GM12878 (cell line): ENCODE measurements at regions not wholly inside any gene's neighbourhood (a gene's known extent, or its start where the extent isn't known, plus 50 kb on each side); places are given as distances from the start of the nearest gene placed in this dataset.

Source experiments
- ATAC-seq: fragments of 200-7000 bp; cut with Tn5 transposase; 3 replicates; pipeline ENCODE4 v1.9.1; 2020; ENCODE audit warnings: mild to moderate bottlenecking, moderate library complexity
- BruUV-seq: library from RNA; stranded (reverse); fragments of 400-500 nt; replicated peaks from 2 replicates; lab custom pipeline; 2021; lab: Mats Ljungman, UMichigan
- CTCF ChIA-PET: fragments of 300-600 bp; sonication (Branson Sonifier 250); formaldehyde crosslinking; extraction: SDS; loops from one replicate; lab custom pipeline; 2021; ENCODE audit warnings: inconsistent platforms; lab: Yijun Ruan, JAX
- POLR2A ChIA-PET: fragments of 350-600 bp; formaldehyde crosslinking; extraction: SDS; loops from one replicate; lab custom pipeline; 2021; ENCODE audit warnings: inconsistent platforms; lab: Charles Lee
- RAD21 ChIA-PET: fragments of 300-600 bp; sonication (Branson Sonifier 250); formaldehyde crosslinking; loops from one replicate; lab custom pipeline; 2023; ENCODE audit warnings: antibody characterized with exemption; ENCODE audit not compliant: unreplicated experiment; lab: Charles Lee
- SMC1A ChIA-PET: fragments of 300-600 bp; sonication (Branson Sonifier 250); formaldehyde crosslinking; loops from one replicate; lab custom pipeline; 2023; ENCODE audit not compliant: unreplicated experiment, uncharacterized antibody; lab: Charles Lee
- DNase-seq: peaks from one replicate; pipeline ENCODE4 v3.0.0-alpha.2; 2011; ENCODE audit warnings: low read depth, low spot score
- FAIRE-seq: peaks from 3 replicates; lab custom pipeline; 2011; peaks lifted over from hg19 to GRCh38; lab: Jason Lieb, UNC
- H2AFZ ChIP-seq: 2 replicates; pipeline ENCODE4 v1.6.0; 2011; ENCODE audit warnings: low read depth, low read length, control low read depth; ENCODE audit not compliant: control insufficient read depth
- H3K27ac ChIP-seq: 2 replicates; pipeline ENCODE4 v1.5.1; 2011; ENCODE audit warnings: control low read depth; ENCODE audit not compliant: control insufficient read depth, insufficient read depth
- H3K27me3 ChIP-seq, 2 experiments: replicated peaks in 1 of 2; 2 replicates each; pipeline versions ENCODE4 v1.6.0 to v1.6.1; 2011; ENCODE audit warnings: low read length in 1 of 2; ENCODE audit not compliant: control insufficient read depth in 2 of 2, insufficient read depth in 2 of 2
- H3K36me3 ChIP-seq, 2 experiments: 2 replicates each; pipeline ENCODE4 v1.5.1; 2011; ENCODE audit warnings: low read length in 1 of 2; ENCODE audit not compliant: control insufficient read depth in 2 of 2, insufficient read depth in 2 of 2
- H3K4me1 ChIP-seq: 2 replicates; pipeline ENCODE4 v1.6.1; 2011; ENCODE audit warnings: mild to moderate bottlenecking, low read length, moderate library complexity, mixed read lengths; ENCODE audit not compliant: control insufficient read depth, insufficient read depth
- H3K4me2 ChIP-seq: 2 replicates; pipeline ENCODE4 v1.6.0; 2011; ENCODE audit warnings: control low read depth; ENCODE audit not compliant: control insufficient read depth, insufficient read depth
- H3K4me3 ChIP-seq: fragments of 200-600 bp; sonication (generic); 2 replicates; pipeline ENCODE4 v1.5.1; 2016
- H3K79me2 ChIP-seq: 2 replicates; pipeline ENCODE4 v1.6.0; 2011; ENCODE audit warnings: low read length; ENCODE audit not compliant: control insufficient read depth, insufficient read depth
- H3K9ac ChIP-seq: 2 replicates; pipeline ENCODE4 v1.8.0; 2011; ENCODE audit warnings: low read length, control low read depth, mixed read lengths; ENCODE audit not compliant: control insufficient read depth, insufficient read depth
- H3K9me3 ChIP-seq: replicated peaks from 3 replicates; pipeline ENCODE4 v1.5.1; 2011; ENCODE audit warnings: mild to moderate bottlenecking, low read length; ENCODE audit not compliant: control insufficient read depth, insufficient read depth
- H4K20me1 ChIP-seq: 2 replicates; pipeline ENCODE4 v1.6.0; 2011; ENCODE audit not compliant: control insufficient read depth, insufficient read depth
- ASH2L ChIP-seq: fragments of 300-600, 200-600 bp; sonication (generic); IDR thresholded peaks from 2 replicates; pipeline ENCODE4 v1.6.1; 2017; ENCODE audit warnings: low read depth, mild to moderate bottlenecking, borderline replicate concordance
- CEBPZ ChIP-seq: fragments of 150-350 bp; IDR thresholded peaks from 2 replicates; pipeline ENCODE4 v1.6.1; 2016; ENCODE audit warnings: low read depth, low read length
- GABPA ChIP-seq: IDR thresholded peaks from 2 replicates; pipeline ENCODE4 v1.6.1; 2014; ENCODE audit warnings: antibody characterized with exemption, low read depth, mild to moderate bottlenecking, inconsistent platforms
- JUNB ChIP-seq: IDR thresholded peaks from 2 replicates; pipeline ENCODE4 v1.6.1; 2016; ENCODE audit warnings: antibody characterized with exemption, mild to moderate bottlenecking
- KDM1A ChIP-seq: fragments of 200-600 bp; sonication (generic); IDR thresholded peaks from 2 replicates; pipeline ENCODE4 v1.6.1; 2016; ENCODE audit warnings: borderline replicate concordance
- LARP7 ChIP-seq: fragments of 450-650 bp; IDR thresholded peaks from 2 replicates; pipeline ENCODE4 v1.6.1; 2017; ENCODE audit warnings: mild to moderate bottlenecking
- MYC ChIP-seq: IDR thresholded peaks from 2 replicates; pipeline ENCODE4 v1.6.1; 2011; ENCODE audit warnings: mild to moderate bottlenecking, low read length, moderate library complexity, inconsistent platforms; ENCODE audit not compliant: insufficient read depth, insufficient replicate concordance, insufficient read length, severe bottlenecking
- NFIC ChIP-seq: IDR thresholded peaks from 2 replicates; pipeline ENCODE4 v1.6.1; 2012; ENCODE audit warnings: low read depth, mild to moderate bottlenecking, inconsistent platforms, low read length, moderate library complexity
- SIX5 ChIP-seq: IDR thresholded peaks from 2 replicates; pipeline ENCODE4 v1.6.1; 2011; ENCODE audit warnings: mild to moderate bottlenecking, low read depth, low read length, moderate library complexity; ENCODE audit not compliant: severe bottlenecking
- SUZ12 ChIP-seq: fragments of 200-600 bp; sonication (generic); IDR thresholded peaks from one replicate; pipeline ENCODE4 v1.6.1; 2018; ENCODE audit warnings: antibody characterized with exemption, mild to moderate bottlenecking; ENCODE audit not compliant: unreplicated experiment
- TARDBP ChIP-seq: IDR thresholded peaks from 2 replicates; pipeline ENCODE4 v1.6.1; 2016; ENCODE audit warnings: borderline replicate concordance
- TCF3 ChIP-seq: IDR thresholded peaks from 2 replicates; pipeline ENCODE4 v1.6.1; 2012; ENCODE audit warnings: low read depth, mild to moderate bottlenecking, low read length, borderline replicate concordance; ENCODE audit not compliant: insufficient read depth
- ZNF592 ChIP-seq: fragments of 450-650 bp; IDR thresholded peaks from 2 replicates; pipeline ENCODE4 v1.6.1; 2017; ENCODE audit warnings: mild to moderate bottlenecking, moderate library complexity
- WGBS: methylation state at CpG from one replicate; pipeline ENCODE4 v1.1.6; 2016; ENCODE audit warnings: low lambda C conversion rate; ENCODE audit not compliant: insufficient replicate concordance, insufficient coverage; ENCODE audit errors: missing lambda C conversion rate; 5-methylcytosine and 5-hydroxymethylcytosine counted together
- in situ Hi-C: fragments of 300-500 bp; cut with MboI; formaldehyde crosslinking; loops from 9 replicates; pipeline ENCODE4 v1.14.3; 2018; ENCODE audit warnings: mixed read lengths
- intact Hi-C: fragments of 100-400 bp; cut with micrococcal nuclease; formaldehyde crosslinking; loops from one replicate; pipeline ENCODE4 v1.14.2; 2022; ENCODE audit not compliant: unreplicated experiment

GRCh38 chr12:93176610-93177126, 201.1 kb upstream of the NUDT4 start:
- intact Hi-C loops (no loop called here), in situ Hi-C loops (no loop called here)
- no TSS peak for BruUV-seq
- SMC1A ChIA-PET = interaction anchor here (0.7 to 1.8 kb wide), 10 partner anchors 9 to 483 kb away, joined by 3 to 10 read pairs (median 4); no protein-coding TSS in a partner anchor
- peak overlapping the region; percentile 38; the same call in 1 of the 2 replicates for H3K4me2 ChIP-seq
- no peaks in the 10 kb centered on the region for H3K79me2 ChIP-seq
- H3K9ac ChIP-seq = no peak overlapping the region
- WGBS = 5% methylated on average over 2 of the region's 2 CpGs
- FAIRE-seq (no peak), ATAC-seq (no peak; the same call in 1 of the 3 replicates)
- H4K20me1 ChIP-seq = no peaks in the 10 kb centered on the region
- no peaks in the 10 kb centered on the region for H3K27me3 ChIP-seq
- no peak overlapping the region for H3K27ac ChIP-seq
- CTCF ChIA-PET = interaction anchor here (0.7 to 1.2 kb wide), 4 partner anchors 9 to 392 kb away, joined by 3 read pairs; no protein-coding TSS in a partner anchor
- TF ChIP-seq KDM1A = no peak
- TF ChIP-seq GABPA = no peak
- no peak for TF ChIP-seq CEBPZ
- TF ChIP-seq JUNB = no peak
- TF ChIP-seq MYC = no peak
- TF ChIP-seq TCF3 = no peak
- no peak for TF ChIP-seq TARDBP
- no peak for TF ChIP-seq ZNF592
- TF ChIP-seq LARP7 = no peak
- TF ChIP-seq ASH2L = no peak
- no peak for TF ChIP-seq NFIC
- TF ChIP-seq SUZ12 = no peak
- TF ChIP-seq SIX5 = no peak
- TF ChIP-seq, all 136 proteins: peak for 0
- Histone ChIP-seq H3K9me3 (no peaks in the 10 kb centered on the region; the same call in 2 of the 3 replicates), H3K36me3 (no peaks in the 10 kb centered on the region), H3K4me3 (no peak overlapping the region), H2AFZ (peak overlapping the region; percentile 62), H3K4me1 (peaks cover 19% of the 10 kb centered on the region)
- RAD21 ChIA-PET = interaction anchor here (0.8 to 3.3 kb wide), 3 partner anchors 9 to 79 kb away, joined by 3 to 10 read pairs (median 8); no protein-coding TSS in a partner anchor
- POLR2A ChIA-PET = interaction anchor here (0.5 kb wide), 1 partner anchor 244 kb away, joined by 3 read pairs; no protein-coding TSS in a partner anchor
- DNase-seq = no peak
